Liver (tissue), 3 donors: ENCODE measurements at regions not wholly inside any gene's neighbourhood (a gene's known extent, or its start where the extent isn't known, plus 50 kb on each side); places are given as distances from the start of the nearest gene placed in this dataset.

ENCODE experiments used
- GABPA ChIP-seq, 2 donors: IDR thresholded peaks in 1 of 2; conservative IDR thresholded peaks in 1 of 2; 2 replicates each; pipeline ENCODE4 v1.6.1; 2016; ENCODE audit warnings: antibody characterized with exemption in 2 of 2, mild to moderate bottlenecking in 1 of 2, moderate library complexity in 1 of 2
- JUND ChIP-seq, 2 donors: IDR thresholded peaks; 2 replicates each; pipeline ENCODE4 v1.6.1; 2016; ENCODE audit warnings: antibody characterized with exemption in 2 of 2
- SP1 ChIP-seq: IDR thresholded peaks from 2 replicates; pipeline ENCODE4 v1.6.1; 2018; ENCODE audit warnings: antibody characterized with exemption, mild to moderate bottlenecking
- YY1 ChIP-seq: IDR thresholded peaks from 2 replicates; pipeline ENCODE4 v1.6.1; 2016; ENCODE audit warnings: antibody characterized with exemption, mild to moderate bottlenecking
- TF ChIP-seq, protein P1 (sequence below): fragments of 150-350 bp; IDR thresholded peaks from 2 replicates; pipeline ENCODE4 v1.5.1; 2017; ENCODE audit warnings: improper control_type of control experiment, low read depth, low read length; ENCODE audit not compliant: missing input control
- TF ChIP-seq, protein P2 (sequence below): IDR thresholded peaks from 2 replicates; pipeline ENCODE4 v1.6.1; 2016; ENCODE audit warnings: antibody characterized with exemption
- donor health status: healthy.
- donor health status: healthy.

DNA sequence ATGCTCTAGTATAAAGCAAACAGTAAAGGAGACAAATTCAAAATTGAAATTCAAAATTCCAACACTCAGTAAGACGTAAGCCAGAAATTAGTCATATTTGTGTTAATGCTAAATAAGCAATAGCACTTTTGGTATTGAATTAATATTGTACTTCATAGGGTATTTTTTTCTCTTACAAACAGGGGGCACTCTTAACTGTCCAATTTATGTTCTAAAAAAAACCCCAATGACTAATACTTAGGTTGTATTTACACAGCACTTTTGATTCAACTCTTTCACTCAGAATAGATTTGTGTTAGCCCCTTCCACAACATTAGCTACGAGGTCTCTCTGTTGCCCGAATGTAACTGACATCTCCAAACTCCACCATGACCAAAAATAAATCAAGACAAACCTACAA is 284.9 kb upstream of the COBL start:
- TF ChIP-seq, protein P1, sequence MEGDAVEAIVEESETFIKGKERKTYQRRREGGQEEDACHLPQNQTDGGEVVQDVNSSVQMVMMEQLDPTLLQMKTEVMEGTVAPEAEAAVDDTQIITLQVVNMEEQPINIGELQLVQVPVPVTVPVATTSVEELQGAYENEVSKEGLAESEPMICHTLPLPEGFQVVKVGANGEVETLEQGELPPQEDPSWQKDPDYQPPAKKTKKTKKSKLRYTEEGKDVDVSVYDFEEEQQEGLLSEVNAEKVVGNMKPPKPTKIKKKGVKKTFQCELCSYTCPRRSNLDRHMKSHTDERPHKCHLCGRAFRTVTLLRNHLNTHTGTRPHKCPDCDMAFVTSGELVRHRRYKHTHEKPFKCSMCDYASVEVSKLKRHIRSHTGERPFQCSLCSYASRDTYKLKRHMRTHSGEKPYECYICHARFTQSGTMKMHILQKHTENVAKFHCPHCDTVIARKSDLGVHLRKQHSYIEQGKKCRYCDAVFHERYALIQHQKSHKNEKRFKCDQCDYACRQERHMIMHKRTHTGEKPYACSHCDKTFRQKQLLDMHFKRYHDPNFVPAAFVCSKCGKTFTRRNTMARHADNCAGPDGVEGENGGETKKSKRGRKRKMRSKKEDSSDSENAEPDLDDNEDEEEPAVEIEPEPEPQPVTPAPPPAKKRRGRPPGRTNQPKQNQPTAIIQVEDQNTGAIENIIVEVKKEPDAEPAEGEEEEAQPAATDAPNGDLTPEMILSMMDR = no peak
- TF ChIP-seq, protein P2, sequence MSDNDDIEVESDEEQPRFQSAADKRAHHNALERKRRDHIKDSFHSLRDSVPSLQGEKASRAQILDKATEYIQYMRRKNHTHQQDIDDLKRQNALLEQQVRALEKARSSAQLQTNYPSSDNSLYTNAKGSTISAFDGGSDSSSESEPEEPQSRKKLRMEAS = no peak
- TF ChIP-seq GABPA (IDR thresholded peaks at IDR 0.05 in 1 of 2, conservative IDR thresholded peaks at IDR 0.05 in 1 of 2) (no peak), SP1 (no peak), JUND (IDR thresholded peaks at IDR 0.05) (no peak), YY1 (no peak)
